Adrenal gland (tissue), 9 donors: ENCODE measurements at regions not wholly inside any gene's neighbourhood (a gene's known extent, or its start where the extent isn't known, plus 50 kb on each side); places are given as distances from the start of the nearest gene placed in this dataset.

Experiments
- DNase-seq, 7 donors: peaks; one replicate each; pipeline ENCODE4 v3.0.0-alpha.2; 2019 to 2020
- H3K27ac ChIP-seq, 5 donors: fragments of 200-600 bp; sonication (generic) in 4 of 5; 1 replicate in 3 of 5; 2 replicates in 2 of 5; pipeline versions ENCODE4 v1.5.1 to v1.8.0; 2016 to 2020; ENCODE audit warnings: mild to moderate bottlenecking in 1 of 5
- H3K27me3 ChIP-seq: fragments of 200-600 bp; 2 replicates; pipeline ENCODE4 v1.8.0; 2021
- H3K36me3 ChIP-seq, 2 donors: fragments of 200-600 bp; replicated peaks in 1 of 2; 1 replicate in 1 of 2; 2 replicates in 1 of 2; pipeline versions ENCODE4 v1.5.1 to v1.8.0; 2018 to 2022
- H3K4me1 ChIP-seq, 2 donors: fragments of 200-600 bp; replicated peaks in 1 of 2; 1 replicate in 1 of 2; 2 replicates in 1 of 2; pipeline versions ENCODE4 v1.5.1 to v1.8.0; 2018 to 2021
- H3K4me3 ChIP-seq, 4 donors: fragments of 200-600 bp; sonication (generic) in 3 of 4; one replicate each; pipeline ENCODE4 v1.5.1; 2016 to 2018
- H3K9me3 ChIP-seq, 3 donors: fragments of 200-600 bp; sonication (generic) in 1 of 3; replicated peaks in 1 of 3; 1 replicate in 2 of 3; 2 replicates in 1 of 3; pipeline versions ENCODE4 v1.5.1 to v1.8.0; 2016 to 2021
- CTCF ChIP-seq, 6 experiments: fragments of 450-650 bp in 4 of 6; fragments of 200-600 bp in 2 of 6; sonication (generic) in 1 of 6; IDR thresholded peaks; 1 replicate in 5 of 6; 2 replicates in 1 of 6; pipeline versions ENCODE4 v1.5.1 to v1.8.0; 2016 to 2021; ENCODE audit warnings: antibody characterized with exemption in 6 of 6, mild to moderate bottlenecking in 2 of 6, moderate library complexity in 1 of 6
- POLR2A ChIP-seq, 2 donors: fragments of 450-650 bp; IDR thresholded peaks; one replicate each; pipeline ENCODE4 v1.6.1; 2017; ENCODE audit warnings: antibody characterized with exemption in 2 of 2, mild to moderate bottlenecking in 2 of 2, moderate library complexity in 1 of 2
- WGBS, 4 donors: extraction: QIAGEN DNeasy Blood & Tissue Kit in 2 of 4; methylation state at CpG; one replicate each; pipeline versions ENCODE4 v1.1.5 to v1.1.7; 2013 to 2017; 5-methylcytosine and 5-hydroxymethylcytosine counted together
- intact Hi-C, 2 donors: fragments of 100-400 bp; cut with DNase I; formaldehyde crosslinking; loops; one replicate each; pipeline versions ENCODE4 v1.14.1 to v1.15.0; 2022 to 2023
- donor health status: healthy with polysubstance abuse.
- donor health status: Bipolar disorder and iron deficiency.
- donor health status: DM: yes; HTN: yes; CAD: no.
- donor health status: DM: no; HTN: no; CAD: no.
- donor health status: DM: no; HTN: no; CAD: no.

- no peak for DNase-seq
- peaks cover 0 to 12% of the 10 kb centered on the region in 2 donors for H3K4me1 ChIP-seq
- no peaks in the 10 kb centered on the region for H3K36me3 ChIP-seq
- H3K27me3 ChIP-seq, result no peaks in the 10 kb centered on the region
- TF ChIP-seq POLR2A (IDR thresholded peaks at IDR 0.05) (no peak), CTCF (IDR thresholded peaks at IDR 0.05) (no peak)
- no peaks in the 10 kb centered on the region for H3K9me3 ChIP-seq
- no peak overlapping the region for H3K4me3 ChIP-seq
- no peak overlapping the region for H3K27ac ChIP-seq
- intact Hi-C loops, result no loop called here
These were observed 193.1 kb upstream of the ADAMTS9 start for GRCh38 chr3:64880916-64881315.

- Histone ChIP-seq H3K4me1 (peaks cover 0 to 12% of the 10 kb centered on the region in 2 donors), H3K27ac (no peak overlapping the region), H3K4me3 (no peak overlapping the region), H3K9me3 (no peaks in the 10 kb centered on the region), H3K27me3 (no peaks in the 10 kb centered on the region), H3K36me3 (no peaks in the 10 kb centered on the region)
- TF ChIP-seq POLR2A (IDR thresholded peaks at IDR 0.05) (no peak), CTCF (IDR thresholded peaks at IDR 0.05) (no peak)
- DNase-seq, result no peak
- 48 to 57% (median 53%) methylated on average over 2 of the region's 2 CpGs for WGBS, 4 donors
- intact Hi-C loops, result no loop called here
These were observed 190.6 kb upstream of the ADAMTS9 start for GRCh38 chr3:64878362-64878761.

GRCh38 chr3:64873400-64873799, 185.6 kb upstream of the ADAMTS9 start:
- no peak for DNase-seq
- 63 to 88% (median 83%) methylated on average over 1 of the region's 1 CpG for WGBS, 4 donors
- no peaks in the 10 kb centered on the region for H3K27me3 ChIP-seq
- no peaks in the 10 kb centered on the region for H3K36me3 ChIP-seq
- TF ChIP-seq CTCF (IDR thresholded peaks at IDR 0.05) (no peak), POLR2A (IDR thresholded peaks at IDR 0.05) (no peak)
- H3K4me1 ChIP-seq, result peaks cover 0 to 7% of the 10 kb centered on the region in 2 donors
- H3K9me3 ChIP-seq, result peaks cover 0 to 5% (median 0%) of the 10 kb centered on the region in 3 donors
- no peak overlapping the region for H3K4me3 ChIP-seq
- no peak overlapping the region for H3K27ac ChIP-seq
- intact Hi-C loops, result no loop called here

- Histone ChIP-seq H3K4me3 (no peak overlapping the region), H3K9me3 (peaks cover 0 to 5% (median 0%) of the 10 kb centered on the region in 3 donors), H3K27me3 (no peaks in the 10 kb centered on the region), H3K27ac (no peak overlapping the region), H3K36me3 (no peaks in the 10 kb centered on the region), H3K4me1 (no peaks in the 10 kb centered on the region)
- intact Hi-C loops, result no loop called here
- TF ChIP-seq CTCF (IDR thresholded peaks at IDR 0.05), result no peak
- DNase-seq, result no peak
These were observed 184.5 kb upstream of the ADAMTS9 start for GRCh38 chr3:64872345-64872744.
